SKM-1 treated with dmso at 0.1 percent for 144 hours (cell line): ENCODE measurements at regions not wholly inside any gene's neighbourhood (a gene's known extent, or its start where the extent isn't known, plus 50 kb on each side); places are given as distances from the start of the nearest gene placed in this dataset.

Experiments used
- DNase-seq: peaks from one replicate; lab custom pipeline; 2025; ENCODE audit not compliant: unreplicated experiment; lab: John Stamatoyannopoulos, UW

GRCh38 chr9:3054017-3054586 lies 210.2 kb upstream of the PUM3 start:
- no peak for DNase-seq

GRCh38 chr9:3049636-3050035 lies 205.7 kb upstream of the PUM3 start:
- no peak for DNase-seq

GRCh38 chr9:3047912-3048311 lies 204.0 kb upstream of the PUM3 start:
- no peak for DNase-seq

- no peak for DNase-seq
These were observed 201.3 kb upstream of the PUM3 start for GRCh38 chr9:3045153-3045552.

GRCh38 chr9:3043369-3043768 lies 199.5 kb upstream of the PUM3 start:
- DNase-seq: no peak

- no peak for DNase-seq
These were observed 196.9 kb upstream of the PUM3 start for GRCh38 chr9:3040761-3041160.

- DNase-seq: no peak
These were observed 192.4 kb upstream of the PUM3 start for GRCh38 chr9:3036333-3036700.

GRCh38 chr9:3035579-3036332 lies 191.9 kb upstream of the PUM3 start:
- DNase-seq: no peak

GRCh38 chr9:3032898-3033297 lies 189.0 kb upstream of the PUM3 start:
- no peak for DNase-seq

GRCh38 chr9:3028535-3028934 lies 184.6 kb upstream of the PUM3 start:
- DNase-seq: no peak

- no peak for DNase-seq
These were observed 183.3 kb upstream of the PUM3 start for GRCh38 chr9:3027210-3027609.

- no peak for DNase-seq
These were observed 179.6 kb upstream of the PUM3 start for GRCh38 chr9:3023449-3023848.

- DNase-seq: no peak
These were observed 174.9 kb upstream of the PUM3 start for GRCh38 chr9:3018691-3019230.

- no peak for DNase-seq
These were observed 174.2 kb upstream of the PUM3 start for GRCh38 chr9:3018071-3018470.

- no peak for DNase-seq
These were observed 170.3 kb upstream of the PUM3 start for GRCh38 chr9:3014178-3014577.

- peak; percentile 85 for DNase-seq
These were observed 168.9 kb upstream of the PUM3 start for GRCh38 chr9:3012842-3013241.

- DNase-seq: no peak
These were observed 168.3 kb upstream of the PUM3 start for GRCh38 chr9:3012245-3012644.

- DNase-seq: no peak
These were observed 164.2 kb upstream of the PUM3 start for GRCh38 chr9:3008091-3008490.

- no peak for DNase-seq
These were observed 163.4 kb upstream of the PUM3 start for GRCh38 chr9:3007326-3007725.

GRCh38 chr9:3006851-3007250 lies 163.0 kb upstream of the PUM3 start:
- DNase-seq: no peak

- peak; percentile 15 for DNase-seq
These were observed 160.7 kb upstream of the PUM3 start for GRCh38 chr9:3004572-3004971.

- no peak for DNase-seq
These were observed 157.4 kb upstream of the PUM3 start for GRCh38 chr9:3001311-3001710.

GRCh38 chr9:2992427-2992826 lies 148.5 kb upstream of the PUM3 start:
- no peak for DNase-seq
